ENCODE measurements at regions not wholly inside any gene's neighbourhood (a gene's known extent, or its start where the extent isn't known, plus 50 kb on each side); places are given as distances from the start of the nearest gene placed in this dataset.

DNA sequence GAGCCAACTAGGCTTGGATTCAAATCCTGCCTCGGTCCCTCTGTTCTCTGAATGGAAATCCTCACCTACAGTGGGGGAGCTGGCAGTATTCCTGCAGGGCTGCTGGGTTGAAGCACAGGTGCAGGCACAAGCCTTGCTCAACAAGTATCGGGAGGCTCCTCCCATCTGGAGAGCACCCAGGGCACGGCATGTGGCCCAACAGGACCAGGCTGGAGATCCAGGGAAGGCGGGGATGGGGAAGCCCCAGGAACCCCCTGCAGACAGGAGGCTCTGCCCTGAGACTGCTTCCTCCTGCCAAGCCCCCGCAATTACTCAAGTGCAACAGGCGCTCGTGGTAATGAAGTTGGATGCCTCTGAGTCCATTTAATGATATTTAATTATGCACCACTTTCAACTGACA is 128.0 kb upstream of the VSTM2B start:
- no peak for TF ChIP-seq SIN3A (IDR thresholded peaks at IDR 0.05; ENCODE audit: borderline replicate concordance, insufficient read depth, low read length)
- TF ChIP-seq FOXP2 (optimal IDR thresholded peaks at IDR 0.05; ENCODE audit: borderline replicate concordance, extremely low read depth, extremely low read length, insufficient read depth), result no peak
- no peak for TF ChIP-seq REST (IDR thresholded peaks at IDR 0.05; ENCODE audit: insufficient read depth in 1 of 2, low read depth in 2 of 2, low read length in 2 of 2)
- no peak for TF ChIP-seq POLR2AphosphoS5 (IDR thresholded peaks at IDR 0.05; ENCODE audit: low read depth, low read length)

All from PFSK-1 (cell line).